HCEC 1CT (cell line): ENCODE measurements at regions not wholly inside any gene's neighbourhood (a gene's known extent, or its start where the extent isn't known, plus 50 kb on each side); places are given as distances from the start of the nearest gene placed in this dataset.

Experiments
- DNase-seq: peaks from one replicate; pipeline ENCODE4 v3.0.0-alpha.2; 2017

DNA sequence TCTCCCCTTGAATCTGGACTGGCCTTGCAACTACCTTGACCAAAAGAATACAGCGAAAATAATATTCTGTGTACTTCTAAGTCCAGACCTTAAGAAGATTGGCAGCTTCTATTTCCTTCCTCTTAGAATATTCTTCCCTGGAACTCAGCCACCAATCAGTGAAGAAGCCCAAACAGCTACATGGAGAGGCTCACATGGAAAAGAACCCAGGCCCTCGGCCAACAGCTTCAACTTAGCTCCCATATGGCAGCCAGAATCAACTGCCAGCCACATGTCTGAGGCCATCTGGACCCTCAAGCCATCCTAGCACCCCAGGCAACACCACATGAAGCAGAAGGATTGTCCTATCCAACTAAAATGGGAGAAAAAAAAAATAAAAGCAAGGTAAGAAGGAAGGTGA is 178.8 kb downstream of the IBTK start:
- DNase-seq = no peak

DNA sequence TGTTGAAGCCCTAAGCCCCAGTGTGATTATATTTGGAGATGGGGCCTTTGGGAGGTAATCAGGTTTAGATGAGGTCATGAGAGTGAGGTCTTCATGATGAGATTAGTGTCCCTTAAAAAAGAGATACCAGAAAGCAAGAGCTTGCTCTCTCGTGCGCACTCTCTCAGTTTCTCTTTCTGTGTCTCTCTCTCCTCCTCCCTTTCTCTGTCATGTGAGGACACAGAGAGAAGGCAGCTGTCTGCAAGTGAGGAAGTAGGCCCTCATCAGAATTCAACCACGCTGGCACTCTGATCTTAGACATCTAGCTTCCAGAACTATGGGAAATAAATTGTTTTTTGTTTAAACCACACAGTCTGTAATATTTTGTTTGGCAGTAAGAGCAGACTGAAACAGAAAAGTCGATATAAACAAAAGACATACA is 180.5 kb downstream of the IBTK start:
- DNase-seq = no peak

- no peak for DNase-seq
Observed at GRCh38 chr6:82066196-82066595, 181.3 kb downstream of the IBTK start.

DNA sequence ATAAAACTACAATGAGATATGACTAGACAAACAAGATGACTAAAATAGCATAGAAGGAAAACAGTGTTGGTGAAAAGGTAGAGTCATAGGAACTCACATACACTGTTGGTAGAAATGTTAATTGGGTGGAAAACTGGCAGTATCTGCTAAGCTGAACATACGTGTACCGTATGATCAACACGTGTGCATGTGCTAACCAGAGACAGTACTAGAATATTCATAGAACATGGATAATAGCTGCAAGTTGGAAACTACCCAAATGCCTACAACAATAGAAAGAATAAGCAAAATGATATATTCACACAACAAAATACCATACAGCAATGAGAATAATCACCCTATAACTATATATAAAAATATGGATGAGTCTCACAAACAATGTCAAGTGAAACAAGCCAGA is 184.0 kb downstream of the IBTK start:
- DNase-seq = no peak

DNA sequence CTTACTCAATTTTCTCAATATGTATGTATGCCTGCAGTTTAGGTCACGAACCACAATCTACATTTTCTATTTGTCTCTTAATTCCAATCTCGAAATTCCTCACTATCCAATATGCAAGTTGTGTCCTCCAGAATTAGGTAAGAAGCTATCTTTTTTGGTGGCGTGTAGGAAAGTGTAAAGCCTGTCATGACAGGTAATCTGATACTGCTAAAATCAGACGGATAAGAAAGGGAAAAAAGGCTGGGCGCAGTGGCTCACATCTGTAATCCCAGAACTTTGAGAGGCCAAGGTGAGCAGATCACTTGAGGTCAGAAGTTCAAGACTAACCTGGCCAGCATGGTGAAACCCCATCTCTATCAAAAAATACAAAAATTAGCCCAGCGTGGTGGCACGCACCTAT is 185.3 kb downstream of the IBTK start:
- no peak for DNase-seq

DNA sequence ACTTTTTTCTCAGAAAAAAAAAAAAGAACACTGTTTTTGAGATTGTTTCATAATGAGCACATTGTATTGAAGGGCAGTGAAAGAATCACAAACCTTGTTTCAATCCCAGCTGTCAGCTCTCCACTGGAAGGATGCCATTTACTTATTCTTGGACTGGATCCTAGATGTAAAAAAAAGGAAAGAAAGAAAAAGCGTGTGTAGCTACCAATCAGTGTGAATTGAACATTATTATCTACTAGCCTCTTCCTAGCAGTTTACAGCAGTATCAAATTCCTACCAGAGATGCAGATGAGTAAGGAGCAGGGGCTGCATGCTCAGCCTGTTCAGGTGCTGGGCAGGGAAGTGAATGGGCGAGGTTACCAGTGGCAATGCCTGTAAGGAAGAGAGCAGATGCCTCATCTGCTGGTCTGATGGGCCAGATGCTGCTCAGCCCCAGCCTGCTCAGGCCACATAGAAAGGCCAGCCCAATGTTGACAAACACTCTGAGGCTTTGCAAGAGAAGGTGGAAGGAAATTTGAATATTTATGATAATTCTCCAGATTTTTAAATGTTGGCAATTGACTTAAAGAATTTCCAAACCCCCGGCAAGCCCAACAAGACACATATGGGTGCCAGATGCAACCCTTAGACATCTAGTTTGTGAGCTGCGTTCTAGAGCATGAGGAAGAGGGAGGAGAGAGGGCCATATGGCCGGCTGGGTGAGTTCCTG is 189.5 kb downstream of the IBTK start:
- DNase-seq = peak; percentile 79

DNA sequence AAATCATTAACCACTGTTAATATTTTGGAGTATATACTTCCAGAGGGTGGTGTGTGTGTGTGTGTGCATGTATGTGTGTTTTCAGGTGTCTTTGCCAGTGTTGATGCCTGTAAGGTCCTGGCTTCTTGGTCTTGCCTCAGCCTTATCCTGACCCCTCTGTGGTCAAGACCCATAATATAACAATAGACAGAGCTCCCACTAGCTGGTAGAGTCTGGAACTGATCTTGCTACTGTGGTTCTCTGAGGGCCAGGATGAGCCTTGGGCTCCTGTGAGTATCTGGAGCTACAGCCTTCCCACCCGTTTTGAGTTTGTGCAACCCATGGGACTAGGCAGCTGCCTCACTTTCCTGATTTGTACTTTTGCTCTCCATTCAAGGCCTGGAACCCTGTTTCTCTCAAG is 191.0 kb downstream of the IBTK start:
- DNase-seq = no peak

DNA sequence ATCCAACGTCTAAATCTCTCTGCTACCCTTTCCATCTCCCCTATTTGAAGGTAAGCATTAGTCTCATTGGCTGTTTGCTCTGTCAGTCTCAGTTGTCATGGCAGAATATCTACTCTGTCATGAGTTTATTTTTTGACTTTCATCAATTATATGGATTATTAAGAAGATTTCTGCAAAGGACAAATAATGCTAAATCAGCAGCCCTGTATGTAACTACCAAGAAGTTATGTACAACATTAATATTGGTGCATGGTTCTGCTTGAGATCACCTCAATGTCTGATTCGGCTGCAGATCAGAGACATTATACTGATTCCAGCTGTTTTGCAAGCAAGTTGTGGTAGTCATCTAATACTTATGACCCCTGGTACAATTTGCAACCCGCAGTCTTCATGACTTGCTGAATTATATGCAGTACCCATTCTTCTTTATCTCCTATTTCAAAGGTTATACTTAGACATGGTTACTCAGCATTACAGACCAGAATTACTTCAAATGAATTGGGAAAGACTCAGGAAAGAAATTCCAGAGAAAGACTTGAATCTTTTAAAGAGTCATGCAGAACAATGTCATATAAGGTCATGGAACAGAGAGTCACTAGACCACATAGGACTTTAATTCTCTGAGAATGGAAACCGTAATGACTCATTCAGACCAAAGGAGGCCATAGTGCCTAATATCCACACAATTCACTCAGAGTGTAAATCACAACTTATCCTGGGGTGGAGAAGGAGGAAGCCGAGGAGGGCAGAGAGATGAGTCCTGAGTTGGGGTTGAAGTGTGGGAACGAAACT is 201.4 kb downstream of the IBTK start:
- peak; percentile 84 for DNase-seq

DNA sequence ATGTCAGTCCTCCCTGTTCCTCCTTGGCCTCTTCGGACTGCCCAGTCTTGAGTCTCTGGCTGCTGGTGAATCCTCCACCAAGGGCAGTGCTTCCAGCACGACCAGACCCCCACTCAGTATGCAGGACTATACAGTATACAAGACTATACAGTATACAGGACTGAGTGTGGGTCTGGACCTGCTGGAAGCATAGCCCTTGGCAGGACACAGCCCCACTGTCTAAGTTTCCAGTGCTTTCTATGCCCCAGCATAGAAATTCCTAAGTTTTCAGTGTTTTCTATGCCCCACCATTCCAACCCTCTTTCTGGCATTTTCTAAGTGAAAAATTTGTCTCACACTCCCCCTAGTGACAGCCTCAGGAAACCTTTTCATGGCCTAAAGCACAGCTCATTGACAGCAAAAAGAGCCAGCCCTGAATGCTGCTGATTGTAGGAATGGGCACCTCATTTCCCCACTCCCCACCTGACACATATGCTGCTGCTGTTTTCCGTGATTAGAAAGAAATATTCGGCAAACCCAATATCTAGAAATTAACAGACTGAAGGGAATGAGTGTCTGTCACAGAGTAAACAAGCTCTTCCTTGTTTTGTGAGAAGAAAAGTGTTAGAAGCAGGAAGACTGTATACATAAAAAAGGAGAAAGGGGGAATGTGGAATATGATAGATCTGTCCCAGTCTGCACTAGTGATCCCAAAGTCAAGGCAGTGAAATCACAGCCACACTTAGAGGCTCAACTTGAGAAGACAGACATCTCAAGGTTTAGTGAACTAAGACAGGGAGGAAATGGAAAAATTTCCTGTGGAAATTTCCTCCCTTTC is 206.9 kb downstream of the IBTK start:
- peak; percentile 64 for DNase-seq

GRCh38 chr6:82038631-82039030 is 208.9 kb downstream of the IBTK start:
- DNase-seq = no peak

DNA sequence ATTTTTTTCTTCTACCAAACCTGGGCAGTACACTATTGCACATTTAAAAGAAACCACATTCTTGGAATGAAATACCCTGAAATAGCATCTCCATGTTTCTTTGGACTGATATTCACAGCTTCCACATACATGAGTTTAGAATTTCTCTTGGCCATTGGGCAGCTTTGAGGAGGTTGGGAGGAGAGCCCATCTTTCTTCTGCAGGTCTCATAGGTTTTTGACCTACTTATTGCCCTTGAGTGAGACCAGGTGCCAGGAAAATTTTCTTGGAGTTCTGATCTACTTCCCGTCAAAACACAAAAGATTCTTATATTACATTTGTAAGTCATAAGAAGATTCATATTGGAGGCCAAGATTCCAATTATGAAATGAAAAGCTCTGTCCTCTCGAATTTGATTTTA is 212.0 kb downstream of the IBTK start:
- DNase-seq = no peak

DNA sequence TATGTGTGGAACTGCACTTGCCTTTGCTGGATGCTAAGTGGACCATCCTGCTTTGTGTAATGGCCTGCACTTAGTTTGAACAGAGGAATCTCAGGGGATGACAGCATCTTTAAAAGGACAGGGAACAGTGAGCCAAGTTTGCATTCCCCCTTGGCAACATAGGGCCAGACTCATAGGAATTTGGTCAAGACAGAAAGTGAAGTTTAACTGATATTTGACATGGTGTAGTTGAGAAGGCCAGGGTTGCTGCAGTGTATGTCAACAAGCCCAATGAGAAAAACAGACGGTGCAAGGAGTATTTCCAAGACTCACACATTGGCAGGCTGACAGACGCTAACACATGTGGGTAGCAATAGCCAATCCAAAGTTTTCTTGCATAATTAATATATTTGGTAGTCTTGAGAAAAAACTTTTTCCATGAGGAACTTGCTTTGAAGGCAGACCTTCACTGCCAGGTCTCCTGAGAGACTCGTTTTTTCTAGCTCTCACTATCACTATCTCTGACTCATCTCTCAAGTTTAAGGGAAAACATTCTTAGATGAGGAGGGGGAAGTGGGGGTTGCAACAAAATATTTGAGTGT is 213.8 kb downstream of the IBTK start:
- no peak for DNase-seq

DNA sequence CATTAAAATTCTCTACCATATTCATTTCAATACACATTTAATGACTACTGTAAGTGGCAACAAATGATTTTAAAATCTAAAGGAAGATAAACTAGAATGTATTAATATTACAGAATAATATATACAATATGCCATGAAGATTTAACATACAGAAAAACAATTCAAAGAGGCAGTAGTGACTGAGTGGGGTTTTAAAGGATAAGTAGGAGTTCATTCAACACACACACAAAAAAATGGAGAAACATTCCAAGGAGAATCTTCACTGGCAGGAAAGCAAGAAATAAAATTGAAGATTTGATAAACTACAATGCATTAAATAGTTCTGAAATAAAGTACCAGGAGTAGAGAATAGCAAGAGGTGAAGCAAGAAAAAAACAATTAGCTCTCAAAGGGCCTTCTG is 215.1 kb downstream of the IBTK start:
- no peak for DNase-seq

DNA sequence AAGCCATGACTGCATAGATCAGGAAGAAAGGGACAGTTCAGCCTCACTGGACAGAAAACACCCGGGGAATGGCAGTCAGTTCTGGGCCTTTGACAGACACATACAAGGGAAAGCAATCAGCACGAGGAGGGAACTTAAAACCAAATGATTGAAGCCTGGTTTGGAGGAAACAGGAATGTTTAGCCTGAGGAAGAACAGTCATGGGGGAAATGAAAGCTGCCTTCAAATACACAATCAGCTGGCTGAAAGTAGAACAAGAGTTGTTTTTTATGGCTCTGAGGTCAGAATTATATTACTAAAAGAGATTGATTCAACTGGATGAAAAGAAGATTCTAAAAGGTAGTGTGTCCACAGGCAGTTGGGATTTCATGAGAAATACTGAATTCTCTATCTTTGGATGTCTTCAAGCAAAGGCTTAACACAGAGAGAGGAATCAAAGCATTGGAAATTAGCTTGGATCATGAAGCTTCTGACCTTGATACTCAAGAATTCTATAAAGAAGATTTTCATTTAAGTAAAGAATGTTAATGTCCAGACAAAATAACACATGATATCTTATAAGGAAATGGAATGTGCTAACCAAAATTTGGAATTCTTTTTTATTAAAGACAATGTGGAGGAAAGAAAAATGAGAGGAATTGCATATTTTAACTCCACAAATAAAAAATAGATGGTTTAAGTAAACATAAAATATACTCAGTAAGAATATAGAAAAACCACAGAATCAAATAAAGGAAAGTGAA is 216.6 kb downstream of the IBTK start:
- no peak for DNase-seq

DNA sequence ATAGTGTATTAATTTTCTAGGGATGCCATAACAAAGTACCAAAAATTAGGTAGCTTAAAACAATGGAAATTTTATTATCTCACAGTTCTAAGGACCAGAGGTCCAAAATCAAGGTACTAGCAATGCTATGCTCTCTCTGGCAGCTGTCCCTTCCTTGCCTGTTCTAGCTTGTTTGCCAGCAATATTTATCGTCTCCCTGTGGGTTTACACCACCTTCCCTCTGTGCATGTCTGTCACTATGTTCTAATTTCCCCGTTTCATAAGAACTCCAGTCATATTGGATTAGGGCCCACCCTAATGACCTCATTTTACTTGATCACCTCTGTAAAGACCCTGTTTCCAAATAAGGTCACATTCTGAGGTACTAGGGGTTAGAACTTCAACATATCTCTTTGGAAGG is 217.2 kb downstream of the IBTK start:
- no peak for DNase-seq

DNA sequence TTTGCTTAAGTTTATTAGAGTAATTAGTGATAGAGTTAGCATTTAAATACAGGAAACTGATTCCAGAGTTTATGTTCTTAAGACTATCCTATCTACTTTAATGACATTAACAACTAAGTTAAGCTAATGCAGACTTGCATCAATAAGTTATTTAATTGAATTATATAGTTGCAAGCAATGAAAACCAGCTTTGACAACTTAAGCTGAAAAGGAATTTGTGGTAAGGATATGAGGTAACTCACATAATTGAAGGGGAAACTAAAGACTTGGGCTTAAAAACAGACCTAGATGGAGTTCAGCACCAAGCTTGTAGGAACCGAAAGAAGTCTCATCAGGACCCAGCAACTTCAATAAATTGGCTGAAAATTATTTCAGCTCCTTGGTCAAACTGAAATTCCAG is 222.3 kb downstream of the IBTK start:
- peak; percentile 32 for DNase-seq

DNA sequence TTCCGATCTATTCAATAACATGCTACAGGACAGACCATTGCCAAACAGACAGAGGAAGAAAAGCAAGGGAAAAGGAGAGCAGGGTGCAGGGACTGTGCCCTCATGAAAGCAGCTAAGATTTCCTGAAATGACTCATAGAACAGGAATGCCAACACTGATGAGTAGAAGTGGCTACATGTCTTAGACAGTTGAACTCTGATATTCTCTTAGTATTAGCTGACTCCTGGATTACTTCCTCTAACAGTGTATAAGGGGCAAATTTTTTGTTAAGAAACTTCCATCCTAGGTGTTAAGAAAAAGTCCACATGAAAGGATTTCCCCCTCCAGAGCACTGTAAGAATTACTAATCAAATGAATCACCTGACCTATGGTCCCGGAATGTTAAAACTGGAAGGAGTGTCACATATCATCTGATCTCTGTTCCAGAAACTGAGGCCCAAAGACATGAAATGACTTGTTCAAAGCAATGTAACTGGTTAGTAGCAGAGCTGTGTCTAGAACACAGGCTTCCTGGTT is 224.9 kb downstream of the IBTK start:
- peak; percentile 90 for DNase-seq

GRCh38 chr6:82017773-82018172 is 229.8 kb downstream of the IBTK start:
- DNase-seq = no peak

GRCh38 chr6:82017288-82017687 is 230.3 kb downstream of the IBTK start:
- DNase-seq = peak; percentile 95

DNA sequence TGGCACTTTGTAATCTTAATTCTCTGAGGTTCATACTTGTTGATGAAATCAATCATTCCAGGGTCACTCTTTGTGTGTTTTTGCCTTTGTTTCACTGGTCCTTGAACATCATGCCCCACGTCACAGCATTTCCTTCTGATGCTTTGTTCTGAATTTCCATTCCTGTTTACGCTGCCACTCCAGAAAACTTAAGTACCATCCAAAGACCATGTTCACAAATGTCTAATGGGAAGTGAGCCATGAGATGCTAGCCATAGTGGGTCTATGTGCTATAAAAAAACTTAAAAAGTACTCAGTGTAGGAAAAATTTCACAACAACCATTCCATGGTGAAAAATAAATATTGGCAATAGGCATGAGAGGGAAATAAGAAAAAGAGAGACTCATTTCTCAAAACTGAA is 232.0 kb downstream of the IBTK start:
- no peak for DNase-seq

- DNase-seq = peak; percentile 36
Observed at GRCh38 chr6:82015043-82015442, 232.5 kb downstream of the IBTK start.
